Neutrophil (primary cell): ENCODE measurements at regions not wholly inside any gene's neighbourhood (a gene's known extent, or its start where the extent isn't known, plus 50 kb on each side); places are given as distances from the start of the nearest gene placed in this dataset.

Source experiments
- H3K27ac ChIP-seq: fragments of 200-600 bp; sonication (generic); 2 replicates; pipeline ENCODE4 v1.5.1; 2016; ENCODE audit warnings: mild to moderate bottlenecking, moderate library complexity
- H3K27me3 ChIP-seq: fragments of 200-600 bp; sonication (generic); 2 replicates; pipeline ENCODE4 v1.6.0; 2016; ENCODE audit warnings: mild to moderate bottlenecking
- H3K36me3 ChIP-seq: fragments of 200-600 bp; sonication (generic); 2 replicates; pipeline ENCODE4 v1.5.1; 2017
- H3K4me1 ChIP-seq, 2 experiments: fragments of 200-600 bp in 1 of 2; sonication (generic) in 1 of 2; 1 replicate in 1 of 2; 2 replicates in 1 of 2; pipeline versions ENCODE4 v1.5.1 to v1.6.1; 2013 to 2016; ENCODE audit warnings: low read depth in 1 of 2, low read length in 1 of 2, mild to moderate bottlenecking in 1 of 2, moderate library complexity in 1 of 2; ENCODE audit not compliant: control insufficient read depth in 1 of 2, insufficient read depth in 1 of 2
- H3K4me3 ChIP-seq, 2 experiments: fragments of 200-600 bp in 1 of 2; sonication (generic) in 1 of 2; 1 replicate in 1 of 2; 2 replicates in 1 of 2; pipeline ENCODE4 v1.5.1; 2013 to 2016; ENCODE audit warnings: low read depth in 1 of 2, low read length in 1 of 2, mild to moderate bottlenecking in 1 of 2, moderate library complexity in 1 of 2
- H3K9me3 ChIP-seq: fragments of 200-600 bp; sonication (generic); 2 replicates; pipeline ENCODE4 v1.5.1; 2016
- TF ChIP-seq, protein P1 (sequence below): fragments of 200-600 bp; sonication (generic); IDR thresholded peaks from 2 replicates; pipeline ENCODE4 v1.5.1; 2016; ENCODE audit warnings: antibody characterized with exemption

DNA sequence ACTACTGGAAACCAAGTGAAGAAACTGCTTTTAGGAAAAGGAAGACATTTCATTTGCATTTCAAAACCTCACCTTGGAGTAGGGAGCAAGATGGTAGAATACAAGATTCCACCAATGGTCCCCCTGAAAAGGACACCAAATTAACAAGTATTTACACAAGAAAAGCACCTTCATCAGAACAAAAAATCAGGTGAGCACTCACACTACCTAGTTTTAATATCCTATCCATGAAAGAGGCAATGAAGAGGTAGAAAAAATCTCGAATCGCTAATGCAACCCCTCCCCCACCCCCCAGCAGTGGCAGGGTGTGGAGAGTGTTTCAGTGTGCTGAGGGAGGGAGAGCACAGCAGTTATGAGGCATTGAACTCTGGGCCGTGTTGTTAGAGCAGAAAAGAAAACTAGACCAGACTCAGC is 1397.0 kb upstream of the C9orf72 start:
- TF ChIP-seq, protein P1, sequence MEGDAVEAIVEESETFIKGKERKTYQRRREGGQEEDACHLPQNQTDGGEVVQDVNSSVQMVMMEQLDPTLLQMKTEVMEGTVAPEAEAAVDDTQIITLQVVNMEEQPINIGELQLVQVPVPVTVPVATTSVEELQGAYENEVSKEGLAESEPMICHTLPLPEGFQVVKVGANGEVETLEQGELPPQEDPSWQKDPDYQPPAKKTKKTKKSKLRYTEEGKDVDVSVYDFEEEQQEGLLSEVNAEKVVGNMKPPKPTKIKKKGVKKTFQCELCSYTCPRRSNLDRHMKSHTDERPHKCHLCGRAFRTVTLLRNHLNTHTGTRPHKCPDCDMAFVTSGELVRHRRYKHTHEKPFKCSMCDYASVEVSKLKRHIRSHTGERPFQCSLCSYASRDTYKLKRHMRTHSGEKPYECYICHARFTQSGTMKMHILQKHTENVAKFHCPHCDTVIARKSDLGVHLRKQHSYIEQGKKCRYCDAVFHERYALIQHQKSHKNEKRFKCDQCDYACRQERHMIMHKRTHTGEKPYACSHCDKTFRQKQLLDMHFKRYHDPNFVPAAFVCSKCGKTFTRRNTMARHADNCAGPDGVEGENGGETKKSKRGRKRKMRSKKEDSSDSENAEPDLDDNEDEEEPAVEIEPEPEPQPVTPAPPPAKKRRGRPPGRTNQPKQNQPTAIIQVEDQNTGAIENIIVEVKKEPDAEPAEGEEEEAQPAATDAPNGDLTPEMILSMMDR: no peak
- Histone ChIP-seq H3K4me1 (no peaks in the 10 kb centered on the region), H3K27ac (no peak overlapping the region), H3K27me3 (no peaks in the 10 kb centered on the region), H3K36me3 (no peaks in the 10 kb centered on the region), H3K4me3 (no peak overlapping the region), H3K9me3 (no peaks in the 10 kb centered on the region)

DNA sequence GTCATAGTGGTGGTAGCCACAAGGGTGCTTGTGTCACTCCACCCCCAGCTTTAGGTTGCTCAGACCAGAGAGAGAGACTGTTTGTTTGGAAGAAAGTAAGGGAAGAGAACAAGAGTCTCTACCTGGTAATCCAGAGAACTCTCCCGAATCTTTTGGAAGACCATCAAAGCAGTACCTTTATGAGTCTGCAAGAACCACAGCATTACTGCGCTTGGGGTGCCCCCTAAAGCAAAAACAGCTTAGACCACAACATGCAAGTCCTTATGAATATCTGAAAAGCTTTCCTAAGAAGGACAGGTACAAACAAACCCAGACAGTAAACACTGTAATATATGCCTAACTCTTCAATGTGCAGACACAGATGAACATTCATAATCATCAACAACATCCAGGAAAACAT is 1398.6 kb upstream of the C9orf72 start:
- no peaks in the 10 kb centered on the region for H3K36me3 ChIP-seq
- H3K4me3 ChIP-seq: no peak overlapping the region
- H3K4me1 ChIP-seq: no peaks in the 10 kb centered on the region
- H3K27me3 ChIP-seq: no peaks in the 10 kb centered on the region
- TF ChIP-seq, protein P1: no peak
- H3K9me3 ChIP-seq: no peaks in the 10 kb centered on the region
- H3K27ac ChIP-seq: no peak overlapping the region

DNA sequence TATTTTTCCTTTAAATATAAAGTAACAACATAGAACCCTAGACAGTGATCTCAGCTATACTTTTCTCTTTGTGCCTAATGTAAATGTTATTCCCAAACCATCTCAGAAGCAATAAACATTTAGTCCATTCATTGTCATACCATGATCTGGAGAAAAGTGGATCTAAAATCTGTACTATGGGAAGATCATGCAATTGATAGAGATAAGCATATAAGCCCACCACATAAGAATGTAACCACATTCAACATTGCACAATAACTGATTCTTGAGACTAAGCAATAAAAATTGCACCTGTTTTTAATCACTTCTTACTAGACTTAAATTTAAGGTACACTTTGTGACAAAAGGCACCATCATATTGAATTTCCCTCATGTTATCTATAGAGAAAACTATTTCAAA is 1403.0 kb upstream of the C9orf72 start:
- TF ChIP-seq, protein P1: no peak

DNA sequence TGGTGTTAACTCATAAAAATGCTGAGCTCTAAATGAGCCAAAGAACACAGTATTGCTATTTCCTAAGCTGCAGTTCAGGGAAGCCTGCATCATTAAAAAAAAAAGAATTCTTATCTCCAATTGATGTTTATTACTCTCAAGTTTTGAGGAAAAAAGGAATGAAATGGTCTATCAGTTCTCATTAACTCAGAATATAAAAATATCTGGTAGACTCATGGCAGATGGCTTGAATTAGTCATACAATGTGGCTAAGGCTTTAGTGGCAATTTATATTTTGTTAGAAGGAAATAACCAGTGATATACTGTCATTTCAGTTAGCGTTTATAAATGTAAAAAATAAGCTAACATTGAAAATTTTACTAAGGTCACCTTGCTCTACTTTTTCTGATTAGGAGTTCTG is 1403.4 kb upstream of the C9orf72 start:
- no peaks in the 10 kb centered on the region for H3K9me3 ChIP-seq
- no peaks in the 10 kb centered on the region for H3K4me1 ChIP-seq
- no peaks in the 10 kb centered on the region for H3K36me3 ChIP-seq
- TF ChIP-seq, protein P1: no peak
- no peaks in the 10 kb centered on the region for H3K27me3 ChIP-seq
- no peak overlapping the region for H3K27ac ChIP-seq
- H3K4me3 ChIP-seq: no peak overlapping the region

More for the DNA sequence above, 1403.0 kb upstream of the C9orf72 start:
- Histone ChIP-seq H3K9me3 (no peaks in the 10 kb centered on the region), H3K4me1 (no peaks in the 10 kb centered on the region), H3K27me3 (no peaks in the 10 kb centered on the region), H3K4me3 (no peak overlapping the region), H3K27ac (no peak overlapping the region), H3K36me3 (no peaks in the 10 kb centered on the region)

DNA sequence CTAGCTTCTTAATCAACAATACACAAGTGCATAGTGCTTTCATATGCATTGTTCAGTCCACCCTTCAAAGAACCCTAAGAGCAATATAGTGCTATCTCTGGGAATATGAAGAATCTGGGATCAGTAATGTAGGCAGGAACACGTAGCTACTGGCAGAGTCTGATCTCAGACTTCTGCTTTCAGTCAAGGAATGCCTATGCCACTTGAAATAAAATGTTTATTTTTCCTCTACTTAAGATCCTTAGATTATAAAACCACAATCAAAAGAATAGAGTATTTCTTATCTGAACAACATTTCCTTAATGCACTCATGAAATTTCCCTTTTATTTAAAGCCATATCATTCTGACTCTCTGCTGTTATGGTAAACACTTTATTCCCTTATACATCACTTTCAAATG is 1407.8 kb upstream of the C9orf72 start:
- H3K27me3 ChIP-seq: no peaks in the 10 kb centered on the region
- H3K9me3 ChIP-seq: no peaks in the 10 kb centered on the region
- H3K4me1 ChIP-seq: no peaks in the 10 kb centered on the region
- TF ChIP-seq, protein P1: no peak
- H3K36me3 ChIP-seq: no peaks in the 10 kb centered on the region
- H3K27ac ChIP-seq: no peak overlapping the region
- H3K4me3 ChIP-seq: no peak overlapping the region

DNA sequence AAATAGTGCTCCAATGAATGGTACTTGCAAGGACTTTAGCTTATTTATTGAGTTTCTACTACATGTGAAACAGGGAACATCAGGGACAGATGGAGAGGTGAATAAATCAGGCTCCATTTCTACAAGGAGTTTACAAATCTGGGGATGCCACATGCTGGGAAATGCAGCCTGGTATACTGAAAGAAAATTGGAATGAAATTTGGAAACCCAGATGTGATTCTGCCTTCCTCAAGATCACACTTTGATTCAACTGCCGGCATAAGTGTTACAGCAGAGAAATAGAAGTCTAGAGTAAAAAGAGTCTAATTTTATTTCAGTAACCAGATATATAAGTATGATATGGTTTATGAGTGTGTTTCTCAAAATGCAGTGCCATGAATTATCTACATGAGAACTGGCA is 1408.4 kb upstream of the C9orf72 start:
- no peak overlapping the region for H3K4me3 ChIP-seq
- H3K27ac ChIP-seq: no peak overlapping the region
- no peaks in the 10 kb centered on the region for H3K4me1 ChIP-seq
- no peaks in the 10 kb centered on the region for H3K36me3 ChIP-seq
- H3K27me3 ChIP-seq: no peaks in the 10 kb centered on the region
- TF ChIP-seq, protein P1: no peak
- no peaks in the 10 kb centered on the region for H3K9me3 ChIP-seq
